Calu3 (cell line): ENCODE measurements at regions not wholly inside any gene's neighbourhood (a gene's known extent, or its start where the extent isn't known, plus 50 kb on each side); places are given as distances from the start of the nearest gene placed in this dataset.

Experiments used
- BruUV-seq: library from RNA; stranded (reverse); fragments of 400-500 nt; replicated peaks from 2 replicates; lab custom pipeline; 2021; lab: Mats Ljungman, UMichigan
- CTCF ChIA-PET: fragments of 300-600 bp; sonication (Branson Sonifier 250); formaldehyde crosslinking; loops from one replicate; lab custom pipeline; 2022; ENCODE audit warnings: antibody characterized with exemption; lab: Charles Lee
- DNase-seq: peaks from one replicate; pipeline ENCODE4 v3.0.0; 2022
- H3K27ac Mint-ChIP-seq: one replicate; pipeline ENCODE4 v1.8.0; 2022; ENCODE audit warnings: mixed read lengths; ENCODE audit not compliant: unreplicated experiment
- H3K27me3 Mint-ChIP-seq: one replicate; pipeline ENCODE4 v1.8.0; 2022; ENCODE audit warnings: mixed read lengths; ENCODE audit not compliant: unreplicated experiment
- H3K36me3 Mint-ChIP-seq: one replicate; pipeline ENCODE4 v1.8.0; 2022; ENCODE audit warnings: mild to moderate bottlenecking, moderate library complexity, mixed read lengths; ENCODE audit not compliant: insufficient read depth, unreplicated experiment
- H3K4me1 Mint-ChIP-seq: one replicate; pipeline ENCODE4 v1.8.0; 2022; ENCODE audit warnings: mild to moderate bottlenecking, low read depth, mixed read lengths; ENCODE audit not compliant: unreplicated experiment
- H3K4me3 Mint-ChIP-seq: one replicate; pipeline ENCODE4 v1.8.0; 2022; ENCODE audit warnings: mild to moderate bottlenecking, low read depth, moderate library complexity, mixed read lengths; ENCODE audit not compliant: unreplicated experiment
- H3K9me3 Mint-ChIP-seq: one replicate; pipeline ENCODE4 v1.8.0; 2022; ENCODE audit warnings: low read depth, mixed read lengths; ENCODE audit not compliant: unreplicated experiment
- CTCF ChIP-seq: fragments of 200-600 bp; IDR thresholded peaks from one replicate; pipeline ENCODE4 v1.8.0; 2022; ENCODE audit warnings: antibody characterized with exemption; ENCODE audit not compliant: unreplicated experiment
- intact Hi-C: fragments of 100-400 bp; cut with micrococcal nuclease; formaldehyde crosslinking; loops from one replicate; pipeline ENCODE4 v1.10.0; 2022; ENCODE audit not compliant: unreplicated experiment

- CTCF ChIA-PET, result no interaction called here
- TF ChIP-seq CTCF, result no peak
- H3K36me3 Mint-ChIP-seq, result no peaks in the 10 kb centered on the region
- H3K9me3 Mint-ChIP-seq, result no peaks in the 10 kb centered on the region
- no peaks in the 10 kb centered on the region for H3K4me1 Mint-ChIP-seq
- DNase-seq, result no peak
- no peaks in the 10 kb centered on the region for H3K27me3 Mint-ChIP-seq
- H3K27ac Mint-ChIP-seq, result no peak overlapping the region
- intact Hi-C loops, result no loop called here
- no peak overlapping the region for H3K4me3 Mint-ChIP-seq
- BruUV-seq, result no TSS peak
Measured at GRCh38 chr5:107770051-107770450, 99.3 kb upstream of the EFNA5 start.

GRCh38 chr5:107769519-107769918 lies 98.8 kb upstream of the EFNA5 start:
- H3K4me1 Mint-ChIP-seq, result no peaks in the 10 kb centered on the region
- H3K36me3 Mint-ChIP-seq, result no peaks in the 10 kb centered on the region
- CTCF ChIA-PET, result no interaction called here
- no peak for TF ChIP-seq CTCF
- BruUV-seq, result no TSS peak
- H3K27me3 Mint-ChIP-seq, result no peaks in the 10 kb centered on the region
- no peaks in the 10 kb centered on the region for H3K9me3 Mint-ChIP-seq
- intact Hi-C loops, result no loop called here
- DNase-seq, result no peak
- H3K4me3 Mint-ChIP-seq, result no peak overlapping the region
- no peak overlapping the region for H3K27ac Mint-ChIP-seq

- H3K4me1 Mint-ChIP-seq, result no peaks in the 10 kb centered on the region
- CTCF ChIA-PET, result no interaction called here
- H3K27ac Mint-ChIP-seq, result no peak overlapping the region
- H3K36me3 Mint-ChIP-seq, result no peaks in the 10 kb centered on the region
- no peaks in the 10 kb centered on the region for H3K9me3 Mint-ChIP-seq
- no peak for DNase-seq
- no peak for TF ChIP-seq CTCF
- H3K27me3 Mint-ChIP-seq, result no peaks in the 10 kb centered on the region
- H3K4me3 Mint-ChIP-seq, result no peak overlapping the region
- intact Hi-C loops, result no loop called here
- no TSS peak for BruUV-seq
Measured at GRCh38 chr5:107766972-107767371, 96.2 kb upstream of the EFNA5 start.

GRCh38 chr5:107766439-107766838 lies 95.7 kb upstream of the EFNA5 start:
- Mint-ChIP-seq H3K27ac (no peak overlapping the region), H3K4me3 (no peak overlapping the region), H3K36me3 (no peaks in the 10 kb centered on the region), H3K4me1 (no peaks in the 10 kb centered on the region), H3K9me3 (no peaks in the 10 kb centered on the region), H3K27me3 (no peaks in the 10 kb centered on the region)
- CTCF ChIA-PET, result interaction anchor here (0.6 kb wide), 1 partner anchor 336 kb away, joined by 4 read pairs; no protein-coding TSS in a partner anchor
- intact Hi-C loops, result no loop called here
- TF ChIP-seq CTCF, result no peak
- no peak for DNase-seq
- BruUV-seq, result no TSS peak
